ENCODE measurements at regions not wholly inside any gene's neighbourhood (a gene's known extent, or its start where the extent isn't known, plus 50 kb on each side); places are given as distances from the start of the nearest gene placed in this dataset.
"Not testable (repeated sequence)": the region's sequence is repeated elsewhere in the genome, so short reads cannot be mapped to it uniquely, and the experiment has no call there.

DNA sequence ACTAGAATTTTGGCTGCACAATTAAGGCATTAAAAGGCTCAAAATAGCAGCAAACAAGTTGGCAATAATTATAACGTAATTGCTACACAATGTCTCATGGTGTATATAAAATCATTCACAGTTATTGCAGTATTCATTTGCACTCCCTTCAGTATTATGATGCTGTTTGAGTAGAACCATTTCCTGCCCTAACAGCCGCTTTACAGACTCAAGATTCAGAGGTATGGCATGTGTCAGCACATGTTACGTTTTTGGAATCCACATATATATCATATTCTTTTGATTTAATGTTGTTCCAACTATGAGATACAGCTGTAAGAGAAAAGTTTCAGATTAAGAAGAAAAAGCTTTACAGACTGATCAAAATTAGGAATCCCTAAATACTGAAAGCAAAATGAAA, 56.3 kb upstream of the NCKAP5 start:
- DNase-seq, result no peak

DNA sequence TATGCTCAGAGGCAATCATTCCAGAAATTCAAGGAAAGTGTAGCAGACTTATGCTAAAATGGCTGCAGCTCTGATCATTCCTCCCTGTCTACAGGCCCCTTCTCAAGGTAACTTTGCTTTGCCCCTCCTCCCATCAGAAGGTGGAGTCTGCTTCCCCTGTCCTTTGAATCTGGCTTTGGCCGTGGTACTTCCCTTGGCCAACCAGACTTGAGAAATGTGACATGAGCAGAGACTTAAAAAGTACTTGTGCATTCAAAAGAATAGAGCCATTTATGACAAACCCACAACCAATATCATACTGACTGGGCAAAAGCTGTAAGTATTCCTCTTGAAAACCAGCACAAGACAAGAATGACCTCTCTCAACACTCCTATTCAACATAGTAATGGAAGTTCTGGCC, 59.5 kb upstream of the NCKAP5 start:
- no peak for DNase-seq

DNA sequence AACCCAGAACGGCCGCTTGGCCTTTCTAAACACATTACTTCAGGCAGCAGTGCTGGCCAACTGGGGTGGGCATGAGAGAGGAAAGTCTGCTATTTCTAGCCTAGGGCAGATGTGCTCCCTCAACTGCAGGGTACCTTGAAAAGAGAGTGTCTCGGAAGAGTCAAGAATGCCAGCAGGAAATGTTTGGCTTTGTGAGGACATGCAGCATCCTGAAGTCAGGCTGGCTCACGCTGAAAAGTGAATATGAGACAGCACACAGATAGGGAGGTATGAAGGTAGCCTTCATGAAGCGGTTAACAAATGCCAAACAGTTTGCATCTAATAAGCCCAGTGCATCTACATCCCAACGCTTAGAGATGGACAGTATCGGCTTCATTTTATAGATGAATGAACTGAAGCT, 65.0 kb upstream of the NCKAP5 start:
- DNase-seq, result no peak

DNA sequence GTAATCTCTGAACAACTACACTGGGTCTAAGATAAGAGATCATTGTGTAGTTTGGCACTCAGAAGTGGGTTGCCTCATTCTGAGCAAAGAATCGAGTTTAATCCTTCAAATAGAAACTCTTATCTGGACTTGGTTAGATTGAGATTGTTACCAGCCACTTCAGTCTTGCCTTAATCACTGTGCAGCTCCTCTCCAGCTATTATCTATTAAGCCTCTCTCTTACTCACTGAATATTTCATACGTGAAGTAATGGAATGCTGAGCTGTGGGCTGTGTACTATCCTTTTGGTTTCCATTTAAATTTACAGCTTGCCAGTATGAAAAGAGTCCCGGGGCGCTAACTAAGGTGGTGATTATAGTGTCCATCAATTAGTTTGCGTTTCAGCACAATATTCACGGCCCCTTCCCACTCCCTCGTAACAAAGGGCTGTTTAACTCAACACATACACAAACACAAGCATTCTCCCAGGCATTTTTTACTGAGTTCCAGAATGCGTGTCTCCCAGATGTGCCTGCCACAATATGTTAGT, 65.7 kb upstream of the NCKAP5 start:
- no peak for DNase-seq

DNA sequence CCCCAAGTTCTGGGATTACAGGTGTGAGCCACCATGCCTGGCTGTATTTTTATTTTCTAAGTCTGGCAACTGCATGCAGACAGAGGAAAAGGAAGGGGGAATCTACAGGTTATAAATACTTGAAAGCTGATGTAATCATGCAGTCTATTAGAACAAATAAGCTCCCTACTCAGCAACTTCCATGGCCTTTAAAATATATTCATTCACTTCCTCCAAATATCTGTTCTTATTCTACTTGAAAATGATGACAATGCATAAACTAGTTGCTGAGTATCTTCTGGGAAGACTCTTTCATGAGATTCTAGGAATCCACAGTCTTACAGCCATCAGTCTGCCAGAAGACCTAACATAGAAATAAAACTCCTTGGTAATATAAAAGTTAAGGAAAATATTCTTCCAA, 66.9 kb upstream of the NCKAP5 start:
- no peak for DNase-seq

DNA sequence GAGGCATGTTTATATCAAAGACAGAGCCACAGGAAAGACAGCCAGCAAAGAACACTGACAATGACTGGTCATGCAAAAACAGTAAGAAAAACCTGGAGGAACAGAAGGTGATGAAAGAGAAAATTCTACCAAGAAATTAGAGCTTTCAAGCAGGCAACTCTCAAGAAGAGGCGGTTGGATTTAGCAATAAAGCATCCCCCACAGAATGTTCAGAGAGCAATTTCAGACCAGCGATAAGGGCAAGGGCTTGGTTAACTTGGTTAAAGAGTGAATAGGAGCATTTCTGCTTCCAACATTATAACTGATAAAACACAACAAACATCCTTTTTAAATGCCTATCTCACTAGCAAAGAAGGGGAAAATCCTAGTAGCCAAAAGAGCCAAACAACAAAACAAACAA, 68.0 kb upstream of the NCKAP5 start:
- no peak for DNase-seq

DNA sequence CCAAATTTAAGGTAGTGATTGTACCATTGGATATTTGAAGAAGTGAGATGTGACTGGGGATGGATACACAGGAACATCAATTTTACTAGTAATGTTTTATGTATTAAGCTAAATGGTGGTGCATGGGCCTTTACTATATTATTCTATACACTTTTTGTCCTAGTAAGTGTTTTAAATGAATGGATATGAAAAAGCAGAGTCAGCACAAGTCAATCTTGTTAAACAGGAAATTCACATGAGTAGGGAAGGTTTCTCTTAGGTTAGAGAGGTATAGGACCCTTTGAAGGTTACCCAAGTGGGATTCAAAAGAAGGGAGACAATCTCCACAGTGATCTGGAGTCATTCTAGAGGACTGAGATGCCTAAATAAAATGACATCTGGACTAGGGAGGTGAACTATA, 71.8 kb upstream of the NCKAP5 start:
- no peak for DNase-seq

DNA sequence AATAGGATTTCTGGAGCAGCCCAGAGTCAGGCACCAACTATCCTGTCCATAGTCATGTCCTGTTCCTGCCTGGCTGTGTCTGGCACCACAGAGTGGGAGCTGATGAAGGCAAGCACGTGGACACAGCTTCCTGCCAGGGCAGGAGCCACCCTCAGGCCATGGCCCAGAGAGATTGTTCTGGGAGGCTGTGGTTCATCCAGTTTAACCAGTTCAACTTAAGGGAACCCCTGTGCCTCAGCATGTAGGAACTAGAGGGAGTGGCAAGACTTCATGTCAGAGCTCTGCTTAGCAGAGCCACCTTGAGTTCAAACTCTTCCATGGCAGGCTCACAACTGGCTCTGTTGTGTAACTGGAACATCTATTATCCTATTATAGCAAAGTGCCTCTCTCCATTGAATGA, 73.2 kb upstream of the NCKAP5 start:
- DNase-seq, result no peak

DNA sequence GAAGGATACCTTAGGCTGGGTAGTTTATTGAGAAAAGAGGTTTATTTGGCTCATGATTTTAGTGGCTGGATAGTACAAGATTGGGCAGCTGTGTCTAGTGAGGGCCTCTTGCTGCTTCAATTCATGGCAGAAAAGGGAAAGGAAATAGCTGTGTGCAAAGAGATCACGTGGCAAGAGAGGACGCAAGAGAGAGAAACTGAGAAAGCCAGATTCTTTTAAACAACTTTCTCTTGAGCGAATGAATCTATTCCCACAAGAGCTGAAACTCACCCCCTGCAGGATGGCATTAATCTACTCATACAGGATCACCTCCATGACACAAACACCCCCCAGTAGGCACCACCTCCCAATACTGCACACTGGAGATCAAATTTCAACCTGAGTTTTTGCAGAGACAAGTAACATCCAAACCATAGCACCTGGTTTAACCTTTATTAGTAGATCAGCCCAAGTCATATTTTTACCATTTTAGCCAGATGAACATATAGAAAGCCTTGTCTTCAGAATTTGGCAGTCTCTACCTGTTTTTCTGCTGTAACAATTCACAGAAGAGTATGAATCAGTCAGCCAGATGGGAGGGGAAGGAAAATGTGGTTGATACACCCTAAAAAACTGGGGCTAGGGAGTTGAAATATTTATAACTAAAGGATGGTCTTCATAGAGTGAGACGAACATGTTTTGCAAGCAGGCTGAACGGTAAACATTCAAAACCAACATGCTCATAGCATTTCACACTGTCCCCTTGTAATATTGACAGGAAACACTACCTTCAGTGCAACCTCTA, 73.9 kb upstream of the NCKAP5 start:
- no peak for DNase-seq

DNA sequence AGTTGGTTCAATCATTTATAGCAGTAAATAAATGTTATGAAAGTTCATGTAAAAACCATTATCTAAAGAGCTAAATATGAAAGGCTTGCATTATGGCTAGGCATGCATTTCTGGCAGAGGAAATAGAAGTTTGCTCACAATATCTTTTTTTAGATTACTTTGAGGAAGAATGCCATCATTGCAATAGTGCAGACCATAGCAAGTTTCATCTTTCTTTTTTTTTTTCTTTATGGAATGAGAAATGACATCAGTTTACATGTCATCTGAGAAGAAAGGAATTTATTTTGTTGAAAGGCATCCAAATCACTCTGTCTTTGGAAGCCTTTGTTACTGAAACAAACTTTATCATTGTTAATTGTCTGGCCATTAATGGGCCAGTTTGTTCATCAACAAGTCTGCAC, 74.5 kb upstream of the NCKAP5 start:
- DNase-seq, result no peak

DNA sequence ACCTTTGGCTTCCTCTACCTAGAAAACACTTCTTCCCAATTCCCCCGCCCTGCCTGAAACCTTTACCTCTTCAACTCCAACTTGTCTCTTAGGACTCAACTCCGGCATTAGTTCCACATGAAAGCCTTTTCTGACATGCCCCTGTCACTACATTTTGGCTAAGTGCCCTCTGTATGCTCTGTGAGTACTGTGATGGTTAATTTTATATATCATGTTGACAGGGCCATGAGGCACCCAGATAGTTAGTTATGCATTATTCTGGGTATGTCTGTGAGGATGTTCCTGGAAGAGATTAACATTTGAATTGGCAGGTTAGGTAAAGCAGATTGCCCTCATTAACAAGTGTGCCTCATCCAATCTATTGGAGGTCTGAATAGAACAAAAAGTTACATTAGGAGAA, 75.6 kb upstream of the NCKAP5 start:
- no peak for DNase-seq

DNA sequence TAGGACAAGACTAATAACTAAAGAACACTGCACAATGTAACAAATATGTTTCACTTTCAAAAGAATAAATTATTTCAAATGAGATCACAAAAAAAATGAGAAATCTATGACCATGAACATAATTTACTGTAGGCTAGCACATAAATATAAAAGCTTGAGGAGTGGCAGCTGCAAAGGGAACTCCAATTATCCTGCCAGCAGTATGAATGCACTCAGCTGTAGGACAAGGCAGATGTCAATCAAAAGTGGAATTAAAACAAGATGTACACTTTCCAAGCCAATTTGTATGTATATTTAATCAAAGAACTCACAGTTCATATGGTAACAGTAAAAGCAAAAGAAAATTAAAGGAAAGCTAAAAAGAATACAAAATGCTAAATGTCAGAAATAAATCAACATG, 76.6 kb upstream of the NCKAP5 start:
- DNase-seq, result no peak

DNA sequence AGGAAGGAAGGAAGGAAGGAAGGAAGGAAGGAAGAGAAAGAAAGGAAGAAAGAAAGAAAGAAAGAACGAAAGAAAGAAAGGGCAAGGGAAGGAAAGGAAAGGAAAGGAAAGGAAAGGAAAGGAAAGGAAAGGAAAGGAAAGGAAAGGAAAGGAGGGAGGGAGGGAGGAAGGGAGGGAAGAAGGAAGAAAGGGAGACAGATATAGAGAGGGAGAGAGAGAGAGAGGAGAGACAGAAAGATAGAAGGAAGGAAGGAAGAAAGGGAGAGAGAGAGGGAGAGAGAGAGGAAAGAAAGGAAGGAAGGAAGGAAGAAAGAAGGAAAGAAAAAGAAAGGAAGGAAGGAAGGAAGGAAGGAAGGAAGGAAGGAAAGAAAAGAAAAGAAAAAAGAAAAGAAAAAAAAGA, 79.1 kb upstream of the NCKAP5 start:
- not testable (repeated sequence) for DNase-seq

DNA sequence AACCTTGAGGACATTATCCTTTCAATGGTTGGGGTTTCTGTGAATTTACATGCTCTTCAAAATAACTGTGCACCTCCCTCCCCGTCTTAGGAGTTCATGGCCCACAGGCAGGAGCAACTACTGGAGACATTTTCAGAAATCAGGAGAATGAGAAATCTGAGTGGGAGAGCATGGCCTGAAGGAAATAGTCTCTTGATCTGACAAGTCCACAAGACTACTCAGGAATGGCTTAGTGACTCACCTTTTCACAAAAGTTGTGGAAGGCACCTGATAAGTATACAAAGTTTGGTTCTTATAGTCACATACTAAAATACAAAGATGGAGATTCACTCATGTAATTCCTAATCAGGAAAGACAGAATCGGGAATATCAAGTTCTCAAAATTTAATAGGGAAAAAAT, 83.6 kb upstream of the NCKAP5 start:
- DNase-seq, result no peak

DNA sequence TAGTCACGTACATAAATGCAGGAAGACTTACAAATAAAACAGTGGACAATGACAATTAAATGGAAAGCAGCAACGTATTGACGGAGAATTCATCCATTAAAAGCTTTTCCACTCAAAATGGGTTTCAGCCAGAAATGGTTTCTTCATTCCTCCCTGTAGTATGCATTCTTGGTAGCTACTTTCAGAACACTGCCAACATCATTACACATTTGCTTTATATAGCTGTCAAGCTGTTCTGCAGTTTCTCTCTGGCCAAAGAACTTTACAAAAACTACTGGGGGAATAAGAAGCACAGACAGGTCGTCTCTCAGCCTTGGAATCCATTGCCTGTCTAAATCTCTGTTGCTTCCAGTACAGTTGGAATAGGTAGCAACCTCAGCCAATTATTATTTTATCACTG, 84.1 kb upstream of the NCKAP5 start:
- DNase-seq, result no peak

DNA sequence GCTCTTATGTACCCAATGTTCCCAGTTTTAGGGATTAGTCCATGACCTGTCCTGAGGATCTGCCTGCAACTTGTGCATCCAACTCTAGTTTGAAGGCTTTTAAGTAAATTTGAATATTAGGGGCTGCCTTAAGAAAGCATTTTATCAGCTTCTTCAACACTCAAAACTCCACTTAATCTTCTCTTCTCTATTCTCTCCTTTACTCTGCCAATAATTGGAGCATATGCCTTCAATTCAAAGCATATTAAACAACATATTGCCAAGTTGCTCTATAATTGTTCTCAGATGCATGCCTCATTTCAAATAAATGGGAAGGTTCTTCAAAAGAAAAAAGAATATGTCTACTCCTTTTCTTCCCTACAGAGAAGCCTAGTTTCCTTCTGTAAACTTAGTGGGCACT, 84.8 kb upstream of the NCKAP5 start:
- DNase-seq, result no peak

DNA sequence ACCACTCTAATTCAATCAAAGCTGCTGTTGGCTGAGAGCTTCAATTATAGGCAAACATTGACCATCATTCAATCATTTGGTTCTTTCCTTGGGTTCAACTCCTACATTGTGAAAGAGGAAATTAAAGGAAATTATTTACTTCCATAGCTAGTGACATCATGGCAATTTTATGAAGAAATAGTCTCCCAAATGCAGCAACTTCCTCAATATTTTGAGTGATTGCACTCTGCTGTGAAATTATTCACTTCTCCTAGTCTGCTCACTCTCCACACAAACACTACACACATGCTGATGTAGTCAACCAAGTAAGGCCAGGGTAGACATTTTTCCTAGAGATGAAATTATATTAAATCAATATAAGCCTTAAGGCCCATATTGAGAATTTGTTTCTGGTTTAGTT, 86.7 kb upstream of the NCKAP5 start:
- no peak for DNase-seq

DNA sequence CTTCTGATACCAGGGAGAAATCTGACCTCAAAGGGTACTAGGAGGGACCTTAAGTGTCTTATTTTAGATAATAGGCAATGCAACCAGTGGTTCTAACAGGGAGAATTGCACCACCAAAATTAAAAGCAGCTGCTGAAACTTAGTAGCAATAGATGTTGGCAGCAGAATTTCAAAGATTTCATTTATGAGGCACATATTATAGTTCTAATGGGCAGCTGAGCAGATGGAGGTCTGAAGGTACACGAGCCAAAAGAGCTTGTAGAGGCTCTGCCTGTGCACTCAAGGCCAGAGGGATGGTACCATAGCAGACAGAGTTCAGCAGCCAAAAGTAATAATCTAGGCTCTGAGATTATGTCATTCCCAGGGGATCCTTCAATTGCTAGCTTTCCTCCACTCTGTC, 87.3 kb upstream of the NCKAP5 start:
- no peak for DNase-seq

DNA sequence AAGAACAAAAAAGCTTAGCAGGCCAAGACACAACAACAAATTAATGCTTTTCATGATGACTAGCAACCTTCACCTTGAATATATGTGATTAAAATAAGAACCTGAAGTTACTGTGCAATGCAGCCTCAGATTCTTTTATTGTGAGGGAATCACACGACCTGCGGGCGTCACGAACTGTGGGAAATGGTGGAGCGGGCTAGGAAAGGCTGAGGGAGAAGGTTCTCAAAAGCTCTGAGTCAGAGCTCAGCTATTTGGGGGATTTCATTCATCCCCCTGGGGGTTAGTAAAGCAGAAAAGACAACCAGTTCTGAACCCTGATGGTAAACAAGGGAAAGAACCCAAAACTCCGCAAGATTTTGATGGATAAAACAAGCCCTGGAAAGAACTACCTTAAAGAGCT, 89.3 kb upstream of the NCKAP5 start:
- DNase-seq, result no peak

DNA sequence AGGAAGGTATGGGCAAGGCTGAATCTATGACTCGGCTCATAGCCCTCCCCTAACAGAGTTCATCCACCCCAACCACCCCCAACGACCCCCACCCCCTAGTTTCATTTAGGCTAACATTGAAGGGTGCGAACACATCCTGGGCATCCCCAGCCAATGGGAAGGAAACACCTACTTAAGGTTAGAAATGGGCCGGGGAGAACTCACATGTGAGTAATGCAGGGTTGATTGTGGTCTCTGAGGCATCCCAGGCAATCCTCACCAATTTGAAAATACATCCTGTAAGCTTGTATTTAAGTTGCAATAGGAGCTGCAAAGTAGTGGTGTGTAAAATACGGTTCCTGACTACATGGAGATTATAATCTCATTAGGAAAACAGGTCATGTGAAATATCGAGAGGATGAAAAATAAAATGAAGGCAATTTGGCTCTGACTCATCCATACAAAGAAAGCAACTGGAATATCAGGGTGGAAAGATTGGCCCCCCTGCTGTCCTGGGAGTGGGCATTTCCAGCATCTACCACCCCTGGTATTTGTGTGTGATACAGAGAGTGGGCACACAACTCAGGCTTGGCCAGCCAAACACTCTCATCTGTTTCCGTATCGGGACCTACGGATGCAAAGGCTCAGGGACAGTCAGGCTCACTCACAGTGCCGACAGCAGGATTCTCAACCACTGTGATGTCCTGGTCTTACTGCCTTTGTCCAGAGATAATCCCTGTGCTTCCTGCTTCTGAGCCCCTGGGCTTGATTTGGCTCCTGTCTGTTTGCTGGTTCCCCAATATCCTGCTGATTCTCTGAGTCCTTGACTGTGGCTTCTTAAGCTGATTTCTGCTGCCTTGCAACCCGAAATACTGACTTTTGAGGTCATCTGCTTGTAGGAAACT, 90.0 kb upstream of the NCKAP5 start:
- DNase-seq, result no peak

DNA sequence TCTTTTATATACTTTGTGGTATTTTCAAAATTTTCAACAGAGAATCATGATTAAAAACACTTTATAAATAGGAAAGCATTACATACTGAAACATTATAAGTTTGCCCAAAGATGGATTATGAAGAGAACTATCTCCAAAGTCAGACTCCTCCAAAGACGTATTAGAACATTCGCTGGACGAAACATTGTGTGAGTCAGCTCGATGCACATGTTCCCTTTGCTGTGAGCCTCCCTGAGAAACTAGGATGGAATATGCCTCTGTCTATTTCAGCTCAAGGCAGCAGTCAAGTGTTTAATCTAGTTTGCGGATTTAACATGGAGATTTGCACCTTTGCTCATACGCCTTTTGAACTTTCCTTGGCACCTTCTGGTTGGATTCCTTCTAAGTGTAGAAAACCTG, 92.2 kb upstream of the NCKAP5 start:
- no peak for DNase-seq

DNA sequence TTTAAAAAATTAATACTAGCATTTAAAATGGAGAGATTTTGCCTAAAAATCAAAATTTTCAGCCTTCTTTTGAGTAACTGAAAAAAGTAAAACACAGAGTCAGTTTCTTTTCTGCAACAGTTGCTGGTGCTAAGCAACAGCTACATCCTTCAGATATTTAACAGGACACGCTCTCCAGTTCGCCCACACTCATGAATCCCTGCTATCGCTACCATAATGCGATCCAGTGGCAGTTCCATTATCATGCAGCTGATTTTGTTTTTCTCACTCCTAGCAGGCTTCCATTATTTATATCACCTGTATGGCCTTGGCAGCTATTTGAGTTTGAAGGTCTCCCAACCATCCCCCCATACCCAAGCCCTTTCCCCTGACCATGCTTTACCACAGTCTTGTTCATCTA, 93.1 kb upstream of the NCKAP5 start:
- DNase-seq, result no peak

DNA sequence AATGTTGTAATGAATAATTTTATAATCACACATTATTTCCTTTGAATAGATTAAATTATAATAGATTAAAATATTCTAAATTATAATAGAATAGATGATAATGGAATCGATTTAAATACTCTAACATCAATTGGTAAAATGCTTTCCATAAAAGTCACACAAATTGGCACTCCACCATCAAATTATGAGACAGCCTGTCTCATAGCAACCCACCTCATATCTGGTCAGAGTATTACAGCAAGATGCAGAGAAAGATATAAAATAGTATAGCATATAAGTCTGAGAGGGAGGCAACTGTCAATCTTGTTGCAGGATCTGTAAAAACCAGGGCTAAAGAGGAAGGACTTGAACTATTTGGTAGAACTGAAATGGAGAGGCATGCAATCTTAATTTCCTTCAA, 98.4 kb upstream of the NCKAP5 start:
- no peak for DNase-seq

DNA sequence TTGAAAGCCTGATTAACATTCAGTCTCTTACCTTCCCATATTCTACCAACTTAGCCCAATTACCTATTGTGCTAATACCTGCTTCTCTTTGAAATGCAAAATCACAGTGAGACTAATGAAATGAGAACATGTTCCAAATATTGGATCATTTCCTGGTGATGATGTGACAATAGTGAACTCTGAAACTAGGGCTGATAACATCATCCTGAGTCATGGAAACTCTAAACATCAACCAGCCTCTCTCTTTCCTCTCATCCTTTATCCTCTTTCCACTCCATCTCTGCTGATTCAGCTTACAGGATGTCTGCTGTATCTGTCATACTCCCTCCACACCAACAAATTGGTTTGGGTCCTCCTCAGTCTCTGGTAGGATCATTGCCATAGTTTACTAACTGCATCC, 98.8 kb upstream of the NCKAP5 start:
- no peak for DNase-seq
